GM23338 (cell line): ENCODE measurements at regions not wholly inside any gene's neighbourhood (a gene's known extent, or its start where the extent isn't known, plus 50 kb on each side); places are given as distances from the start of the nearest gene placed in this dataset.

Experiments used
- ATAC-seq: fragments of 200-7000 bp; cut with Tn5 transposase; 3 replicates; pipeline ENCODE4 v1.9.1; 2020
- DNase-seq: peaks from one replicate; pipeline ENCODE4 v3.0.0-alpha.2; 2015; ENCODE audit warnings: low spot score
- H2AFZ ChIP-seq: fragments of 200-600 bp; sonication (generic); 2 replicates; pipeline ENCODE4 v1.8.0; 2016; ENCODE audit warnings: antibody characterized with exemption, mild to moderate bottlenecking, moderate library complexity
- H3F3A ChIP-seq: fragments of 200-600 bp; sonication (generic); replicated peaks from 2 replicates; pipeline ENCODE4 v1.8.0; 2017; ENCODE audit warnings: antibody characterized with exemption, mixed run types, low read depth
- H3K27ac ChIP-seq: fragments of 200-600 bp; sonication (generic); 2 replicates; pipeline ENCODE4 v1.6.1; 2016; ENCODE audit warnings: low read depth
- H3K27me3 ChIP-seq: fragments of 200-600 bp; sonication (generic); 2 replicates; pipeline ENCODE4 v1.8.0; 2016; ENCODE audit warnings: mild to moderate bottlenecking, mixed run types, moderate library complexity; ENCODE audit not compliant: insufficient read depth
- H3K36me3 ChIP-seq: fragments of 200-600 bp; sonication (generic); 2 replicates; pipeline ENCODE4 v1.8.0; 2016; ENCODE audit warnings: mild to moderate bottlenecking; ENCODE audit not compliant: insufficient read depth
- H3K4me1 ChIP-seq: fragments of 200-600 bp; sonication (generic); 2 replicates; pipeline ENCODE4 v1.8.0; 2016; ENCODE audit warnings: mild to moderate bottlenecking, moderate library complexity; ENCODE audit not compliant: insufficient read depth
- H3K4me2 ChIP-seq: fragments of 200-600 bp; sonication (generic); 2 replicates; pipeline ENCODE4 v1.7.1; 2017; ENCODE audit warnings: mixed run types
- H3K4me3 ChIP-seq: fragments of 200-600 bp; sonication (generic); 2 replicates; pipeline ENCODE4 v1.6.1; 2016; ENCODE audit warnings: mixed run types
- H3K79me2 ChIP-seq: fragments of 200-600 bp; sonication (generic); replicated peaks from 2 replicates; pipeline ENCODE4 v1.8.0; 2017; ENCODE audit warnings: mild to moderate bottlenecking; ENCODE audit not compliant: insufficient read depth
- H3K9me2 ChIP-seq: fragments of 200-600 bp; sonication (generic); 2 replicates; pipeline ENCODE4 v1.8.0; 2017; ENCODE audit not compliant: insufficient read depth
- H4K20me1 ChIP-seq: fragments of 200-600 bp; sonication (generic); replicated peaks from 2 replicates; pipeline ENCODE4 v1.8.0; 2017; ENCODE audit warnings: mild to moderate bottlenecking; ENCODE audit not compliant: insufficient read depth
- H3K27ac Mint-ChIP-seq: 2 replicates; pipeline ENCODE4 v1.8.0; 2020; ENCODE audit warnings: inconsistent platforms, mild to moderate bottlenecking, moderate library complexity, mixed read lengths
- H3K27me3 Mint-ChIP-seq: 3 replicates; pipeline ENCODE4 v1.8.0; 2022; ENCODE audit warnings: low read depth, mild to moderate bottlenecking, moderate library complexity, mixed read lengths, inconsistent platforms; ENCODE audit not compliant: insufficient read depth, poor library complexity
- H3K36me3 Mint-ChIP-seq: 3 replicates; pipeline ENCODE4 v1.8.0; 2021; ENCODE audit warnings: low read depth, mild to moderate bottlenecking, inconsistent platforms, moderate library complexity, mixed read lengths
- H3K4me1 Mint-ChIP-seq: 3 replicates; pipeline ENCODE4 v1.8.0; 2020; ENCODE audit warnings: mild to moderate bottlenecking, inconsistent platforms, mixed read lengths
- H3K4me3 Mint-ChIP-seq: 3 replicates; pipeline ENCODE4 v1.8.0; 2021; ENCODE audit warnings: moderate library complexity, mild to moderate bottlenecking, inconsistent platforms, mixed read lengths
- H3K9me3 Mint-ChIP-seq: 3 replicates; pipeline ENCODE4 v1.8.0; 2020; ENCODE audit warnings: moderate library complexity, mild to moderate bottlenecking, inconsistent platforms, mixed read lengths
- CREB1 ChIP-seq: fragments of 250-450 bp; sonication (Bioruptor Pico); IDR thresholded peaks from 2 replicates; pipeline ENCODE4 v1.5.0; 2020; ENCODE audit warnings: low read depth, mild to moderate bottlenecking, moderate library complexity
- EZH2 ChIP-seq: fragments of 200-600 bp; sonication (generic); IDR thresholded peaks from one replicate; pipeline ENCODE4 v1.8.0; 2017; ENCODE audit warnings: antibody characterized with exemption, mild to moderate bottlenecking, low read depth; ENCODE audit not compliant: unreplicated experiment
- EZH2phosphoT487 ChIP-seq: fragments of 200-600 bp; sonication (generic); IDR thresholded peaks from one replicate; pipeline ENCODE4 v1.8.1; 2018; ENCODE audit warnings: antibody characterized with exemption; ENCODE audit not compliant: unreplicated experiment
- JUNB ChIP-seq: IDR thresholded peaks from one replicate; pipeline ENCODE4 v1.6.1; 2016; ENCODE audit warnings: antibody characterized with exemption; ENCODE audit not compliant: unreplicated experiment
- NANOG ChIP-seq: IDR thresholded peaks from 2 replicates; pipeline ENCODE4 v1.6.1; 2016; ENCODE audit warnings: antibody characterized with exemption, borderline replicate concordance
- POLR2AphosphoS5 ChIP-seq: IDR thresholded peaks from 2 replicates; pipeline ENCODE4 v1.6.1; 2016; ENCODE audit warnings: antibody characterized with exemption, low read depth
- STAT1 ChIP-seq: IDR thresholded peaks from one replicate; pipeline ENCODE4 v1.6.1; 2016; ENCODE audit warnings: antibody characterized with exemption; ENCODE audit not compliant: unreplicated experiment
- ZNF114 ChIP-seq: fragments of 250-450 bp; sonication (Bioruptor Pico); IDR thresholded peaks from 2 replicates; pipeline ENCODE4 v1.5.0; 2020; ENCODE audit warnings: mild to moderate bottlenecking, moderate library complexity
- ZNF331 ChIP-seq: fragments of 250-450 bp; sonication (Bioruptor Pico); IDR thresholded peaks from 2 replicates; pipeline ENCODE4 v1.5.0; 2020; ENCODE audit warnings: low read depth, mild to moderate bottlenecking, moderate library complexity
- TF ChIP-seq, protein P1 (sequence below): fragments of 250-450 bp; sonication (Bioruptor Pico); IDR thresholded peaks from 2 replicates; pipeline ENCODE4 v1.5.0; 2020; ENCODE audit warnings: mild to moderate bottlenecking, moderate library complexity
- TF ChIP-seq, protein P2 (sequence below): IDR thresholded peaks from 2 replicates; pipeline ENCODE4 v1.6.1; 2016; ENCODE audit warnings: antibody characterized with exemption
- TF ChIP-seq, protein P3 (sequence below), 2 experiments: fragments of 200-600 bp in 1 of 2; sonication (generic) in 1 of 2; conservative IDR thresholded peaks; 2 replicates each; pipeline versions ENCODE4 v1.5.1 to v1.6.1; 2016 to 2017; ENCODE audit warnings: antibody characterized with exemption in 2 of 2, low read depth in 2 of 2, mild to moderate bottlenecking in 2 of 2, moderate library complexity in 1 of 2
- TF ChIP-seq, protein P4 (sequence below): IDR thresholded peaks from one replicate; pipeline ENCODE4 v1.6.1; 2018; ENCODE audit warnings: antibody characterized with exemption; ENCODE audit not compliant: unreplicated experiment

DNA sequence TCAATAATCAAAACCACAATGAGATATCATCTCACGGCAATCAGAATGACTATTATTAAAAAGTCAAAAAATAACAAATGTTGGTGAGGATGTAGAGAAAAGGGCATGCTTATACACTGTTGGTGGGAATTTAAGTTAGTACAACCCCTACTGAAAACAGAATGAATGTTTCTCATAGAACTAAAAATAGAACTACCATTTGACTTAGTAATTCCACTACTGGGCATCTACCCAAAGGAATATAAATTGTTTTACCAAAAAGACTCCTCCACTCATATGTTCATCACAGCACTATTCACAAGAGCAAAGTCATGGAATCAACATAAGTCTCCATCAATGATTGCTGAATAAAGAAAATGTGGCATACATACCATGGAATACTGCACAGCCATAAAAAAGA is 278.1 kb upstream of the ARSJ start:
- Histone ChIP-seq H3K27me3 (no peaks in the 10 kb centered on the region), H2AFZ (no peak overlapping the region), H3K27ac (no peak overlapping the region), H3F3A (no peaks in the 10 kb centered on the region), H3K9me2 (no peaks in the 10 kb centered on the region), H3K4me3 (no peak overlapping the region), H3K79me2 (no peaks in the 10 kb centered on the region), H4K20me1 (no peaks in the 10 kb centered on the region), H3K4me2 (no peak overlapping the region), H3K4me1 (no peaks in the 10 kb centered on the region), H3K36me3 (no peaks in the 10 kb centered on the region)
- Mint-ChIP-seq H3K4me1 (no peaks in the 10 kb centered on the region), H3K36me3 (no peaks in the 10 kb centered on the region), H3K27ac (no peak overlapping the region), H3K4me3 (no peak overlapping the region), H3K9me3 (no peaks in the 10 kb centered on the region), H3K27me3 (no peaks in the 10 kb centered on the region)
- TF ChIP-seq CREB1 (CRISPR knock-in tag), result no peak
- TF ChIP-seq JUNB, result no peak
- TF ChIP-seq, protein P1, sequence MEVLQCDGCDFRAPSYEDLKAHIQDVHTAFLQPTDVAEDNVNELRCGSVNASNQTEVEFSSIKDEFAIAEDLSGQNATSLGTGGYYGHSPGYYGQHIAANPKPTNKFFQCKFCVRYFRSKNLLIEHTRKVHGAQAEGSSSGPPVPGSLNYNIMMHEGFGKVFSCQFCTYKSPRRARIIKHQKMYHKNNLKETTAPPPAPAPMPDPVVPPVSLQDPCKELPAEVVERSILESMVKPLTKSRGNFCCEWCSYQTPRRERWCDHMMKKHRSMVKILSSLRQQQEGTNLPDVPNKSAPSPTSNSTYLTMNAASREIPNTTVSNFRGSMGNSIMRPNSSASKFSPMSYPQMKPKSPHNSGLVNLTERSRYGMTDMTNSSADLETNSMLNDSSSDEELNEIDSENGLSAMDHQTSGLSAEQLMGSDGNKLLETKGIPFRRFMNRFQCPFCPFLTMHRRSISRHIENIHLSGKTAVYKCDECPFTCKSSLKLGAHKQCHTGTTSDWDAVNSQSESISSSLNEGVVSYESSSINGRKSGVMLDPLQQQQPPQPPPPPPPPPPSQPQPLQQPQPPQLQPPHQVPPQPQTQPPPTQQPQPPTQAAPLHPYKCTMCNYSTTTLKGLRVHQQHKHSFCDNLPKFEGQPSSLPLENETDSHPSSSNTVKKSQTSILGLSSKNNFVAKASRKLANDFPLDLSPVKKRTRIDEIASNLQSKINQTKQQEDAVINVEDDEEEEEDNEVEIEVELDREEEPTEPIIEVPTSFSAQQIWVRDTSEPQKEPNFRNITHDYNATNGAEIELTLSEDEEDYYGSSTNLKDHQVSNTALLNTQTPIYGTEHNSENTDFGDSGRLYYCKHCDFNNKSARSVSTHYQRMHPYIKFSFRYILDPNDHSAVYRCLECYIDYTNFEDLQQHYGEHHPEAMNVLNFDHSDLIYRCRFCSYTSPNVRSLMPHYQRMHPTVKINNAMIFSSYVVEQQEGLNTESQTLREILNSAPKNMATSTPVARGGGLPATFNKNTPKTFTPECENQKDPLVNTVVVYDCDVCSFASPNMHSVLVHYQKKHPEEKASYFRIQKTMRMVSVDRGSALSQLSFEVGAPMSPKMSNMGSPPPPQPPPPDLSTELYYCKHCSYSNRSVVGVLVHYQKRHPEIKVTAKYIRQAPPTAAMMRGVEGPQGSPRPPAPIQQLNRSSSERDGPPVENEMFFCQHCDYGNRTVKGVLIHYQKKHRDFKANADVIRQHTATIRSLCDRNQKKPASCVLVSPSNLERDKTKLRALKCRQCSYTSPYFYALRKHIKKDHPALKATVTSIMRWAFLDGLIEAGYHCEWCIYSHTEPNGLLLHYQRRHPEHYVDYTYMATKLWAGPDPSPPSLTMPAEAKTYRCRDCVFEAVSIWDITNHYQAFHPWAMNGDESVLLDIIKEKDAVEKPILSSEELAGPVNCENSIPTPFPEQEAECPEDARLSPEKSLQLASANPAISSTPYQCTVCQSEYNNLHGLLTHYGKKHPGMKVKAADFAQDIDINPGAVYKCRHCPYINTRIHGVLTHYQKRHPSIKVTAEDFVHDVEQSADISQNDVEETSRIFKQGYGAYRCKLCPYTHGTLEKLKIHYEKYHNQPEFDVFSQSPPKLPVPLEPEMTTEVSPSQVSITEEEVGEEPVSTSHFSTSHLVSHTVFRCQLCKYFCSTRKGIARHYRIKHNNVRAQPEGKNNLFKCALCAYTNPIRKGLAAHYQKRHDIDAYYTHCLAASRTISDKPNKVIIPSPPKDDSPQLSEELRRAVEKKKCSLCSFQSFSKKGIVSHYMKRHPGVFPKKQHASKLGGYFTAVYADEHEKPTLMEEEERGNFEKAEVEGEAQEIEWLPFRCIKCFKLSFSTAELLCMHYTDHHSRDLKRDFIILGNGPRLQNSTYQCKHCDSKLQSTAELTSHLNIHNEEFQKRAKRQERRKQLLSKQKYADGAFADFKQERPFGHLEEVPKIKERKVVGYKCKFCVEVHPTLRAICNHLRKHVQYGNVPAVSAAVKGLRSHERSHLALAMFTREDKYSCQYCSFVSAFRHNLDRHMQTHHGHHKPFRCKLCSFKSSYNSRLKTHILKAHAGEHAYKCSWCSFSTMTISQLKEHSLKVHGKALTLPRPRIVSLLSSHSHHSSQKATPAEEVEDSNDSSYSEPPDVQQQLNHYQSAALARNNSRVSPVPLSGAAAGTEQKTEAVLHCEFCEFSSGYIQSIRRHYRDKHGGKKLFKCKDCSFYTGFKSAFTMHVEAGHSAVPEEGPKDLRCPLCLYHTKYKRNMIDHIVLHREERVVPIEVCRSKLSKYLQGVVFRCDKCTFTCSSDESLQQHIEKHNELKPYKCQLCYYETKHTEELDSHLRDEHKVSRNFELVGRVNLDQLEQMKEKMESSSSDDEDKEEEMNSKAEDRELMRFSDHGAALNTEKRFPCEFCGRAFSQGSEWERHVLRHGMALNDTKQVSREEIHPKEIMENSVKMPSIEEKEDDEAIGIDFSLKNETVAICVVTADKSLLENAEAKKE (CRISPR knock-in tag), result no peak
- TF ChIP-seq NANOG, result no peak
- TF ChIP-seq POLR2AphosphoS5, result no peak
- TF ChIP-seq, protein P2, sequence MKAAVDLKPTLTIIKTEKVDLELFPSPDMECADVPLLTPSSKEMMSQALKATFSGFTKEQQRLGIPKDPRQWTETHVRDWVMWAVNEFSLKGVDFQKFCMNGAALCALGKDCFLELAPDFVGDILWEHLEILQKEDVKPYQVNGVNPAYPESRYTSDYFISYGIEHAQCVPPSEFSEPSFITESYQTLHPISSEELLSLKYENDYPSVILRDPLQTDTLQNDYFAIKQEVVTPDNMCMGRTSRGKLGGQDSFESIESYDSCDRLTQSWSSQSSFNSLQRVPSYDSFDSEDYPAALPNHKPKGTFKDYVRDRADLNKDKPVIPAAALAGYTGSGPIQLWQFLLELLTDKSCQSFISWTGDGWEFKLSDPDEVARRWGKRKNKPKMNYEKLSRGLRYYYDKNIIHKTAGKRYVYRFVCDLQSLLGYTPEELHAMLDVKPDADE, result no peak
- no peak for TF ChIP-seq ZNF331 (CRISPR knock-in tag)
- no peak for TF ChIP-seq EZH2
- no peak for TF ChIP-seq EZH2phosphoT487
- TF ChIP-seq, protein P3, sequence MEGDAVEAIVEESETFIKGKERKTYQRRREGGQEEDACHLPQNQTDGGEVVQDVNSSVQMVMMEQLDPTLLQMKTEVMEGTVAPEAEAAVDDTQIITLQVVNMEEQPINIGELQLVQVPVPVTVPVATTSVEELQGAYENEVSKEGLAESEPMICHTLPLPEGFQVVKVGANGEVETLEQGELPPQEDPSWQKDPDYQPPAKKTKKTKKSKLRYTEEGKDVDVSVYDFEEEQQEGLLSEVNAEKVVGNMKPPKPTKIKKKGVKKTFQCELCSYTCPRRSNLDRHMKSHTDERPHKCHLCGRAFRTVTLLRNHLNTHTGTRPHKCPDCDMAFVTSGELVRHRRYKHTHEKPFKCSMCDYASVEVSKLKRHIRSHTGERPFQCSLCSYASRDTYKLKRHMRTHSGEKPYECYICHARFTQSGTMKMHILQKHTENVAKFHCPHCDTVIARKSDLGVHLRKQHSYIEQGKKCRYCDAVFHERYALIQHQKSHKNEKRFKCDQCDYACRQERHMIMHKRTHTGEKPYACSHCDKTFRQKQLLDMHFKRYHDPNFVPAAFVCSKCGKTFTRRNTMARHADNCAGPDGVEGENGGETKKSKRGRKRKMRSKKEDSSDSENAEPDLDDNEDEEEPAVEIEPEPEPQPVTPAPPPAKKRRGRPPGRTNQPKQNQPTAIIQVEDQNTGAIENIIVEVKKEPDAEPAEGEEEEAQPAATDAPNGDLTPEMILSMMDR (conservative IDR thresholded peaks at IDR 0.05; ENCODE audit: low read depth in 2 of 2), result no peak
- no peak for TF ChIP-seq ZNF114 (CRISPR knock-in tag)
- no peak for TF ChIP-seq STAT1
- TF ChIP-seq, protein P4, sequence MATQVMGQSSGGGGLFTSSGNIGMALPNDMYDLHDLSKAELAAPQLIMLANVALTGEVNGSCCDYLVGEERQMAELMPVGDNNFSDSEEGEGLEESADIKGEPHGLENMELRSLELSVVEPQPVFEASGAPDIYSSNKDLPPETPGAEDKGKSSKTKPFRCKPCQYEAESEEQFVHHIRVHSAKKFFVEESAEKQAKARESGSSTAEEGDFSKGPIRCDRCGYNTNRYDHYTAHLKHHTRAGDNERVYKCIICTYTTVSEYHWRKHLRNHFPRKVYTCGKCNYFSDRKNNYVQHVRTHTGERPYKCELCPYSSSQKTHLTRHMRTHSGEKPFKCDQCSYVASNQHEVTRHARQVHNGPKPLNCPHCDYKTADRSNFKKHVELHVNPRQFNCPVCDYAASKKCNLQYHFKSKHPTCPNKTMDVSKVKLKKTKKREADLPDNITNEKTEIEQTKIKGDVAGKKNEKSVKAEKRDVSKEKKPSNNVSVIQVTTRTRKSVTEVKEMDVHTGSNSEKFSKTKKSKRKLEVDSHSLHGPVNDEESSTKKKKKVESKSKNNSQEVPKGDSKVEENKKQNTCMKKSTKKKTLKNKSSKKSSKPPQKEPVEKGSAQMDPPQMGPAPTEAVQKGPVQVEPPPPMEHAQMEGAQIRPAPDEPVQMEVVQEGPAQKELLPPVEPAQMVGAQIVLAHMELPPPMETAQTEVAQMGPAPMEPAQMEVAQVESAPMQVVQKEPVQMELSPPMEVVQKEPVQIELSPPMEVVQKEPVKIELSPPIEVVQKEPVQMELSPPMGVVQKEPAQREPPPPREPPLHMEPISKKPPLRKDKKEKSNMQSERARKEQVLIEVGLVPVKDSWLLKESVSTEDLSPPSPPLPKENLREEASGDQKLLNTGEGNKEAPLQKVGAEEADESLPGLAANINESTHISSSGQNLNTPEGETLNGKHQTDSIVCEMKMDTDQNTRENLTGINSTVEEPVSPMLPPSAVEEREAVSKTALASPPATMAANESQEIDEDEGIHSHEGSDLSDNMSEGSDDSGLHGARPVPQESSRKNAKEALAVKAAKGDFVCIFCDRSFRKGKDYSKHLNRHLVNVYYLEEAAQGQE, result no peak
- DNase-seq (no peak), ATAC-seq (no peak)
